H9 (cell line): ENCODE measurements at regions not wholly inside any gene's neighbourhood (a gene's known extent, or its start where the extent isn't known, plus 50 kb on each side); places are given as distances from the start of the nearest gene placed in this dataset.

Experiments used
- DNase-seq: peaks from one replicate; pipeline ENCODE4 v3.0.0-alpha.2; 2017
- H2AFZ ChIP-seq: one replicate; pipeline ENCODE4 v1.6.1; 2013; ENCODE audit warnings: mild to moderate bottlenecking, low read length, control low read depth, moderate library complexity
- H2AK5ac ChIP-seq: 2 replicates; pipeline ENCODE4 v1.6.1; 2013; ENCODE audit warnings: low read length, control low read depth, mixed read lengths; ENCODE audit not compliant: insufficient read length
- H2BK120ac ChIP-seq: one replicate; pipeline ENCODE4 v1.6.1; 2013; ENCODE audit warnings: low read depth, mild to moderate bottlenecking, low read length, control low read depth, inconsistent platforms; ENCODE audit not compliant: poor library complexity, severe bottlenecking
- H2BK12ac ChIP-seq: 2 replicates; pipeline ENCODE4 v1.6.1; 2013; ENCODE audit warnings: low read length, control low read depth, mixed read lengths, low read depth; ENCODE audit not compliant: insufficient read length
- H2BK15ac ChIP-seq: 2 replicates; pipeline ENCODE4 v1.6.1; 2013; ENCODE audit warnings: low read depth, low read length, control low read depth
- H2BK20ac ChIP-seq: one replicate; pipeline ENCODE4 v1.6.1; 2013; ENCODE audit warnings: low read depth, mild to moderate bottlenecking, low read length, control low read depth, inconsistent platforms; ENCODE audit not compliant: poor library complexity, severe bottlenecking
- H2BK5ac ChIP-seq: 2 replicates; pipeline ENCODE4 v1.6.1; 2013; ENCODE audit warnings: low read length, control low read depth, mixed read lengths; ENCODE audit not compliant: insufficient read length
- H3K14ac ChIP-seq: 2 replicates; pipeline ENCODE4 v1.6.1; 2013; ENCODE audit warnings: low read length, control low read depth; ENCODE audit not compliant: insufficient read depth
- H3K18ac ChIP-seq: 2 replicates; pipeline ENCODE4 v1.6.1; 2013; ENCODE audit warnings: low read depth, mild to moderate bottlenecking, mixed read lengths, low read length, control low read depth; ENCODE audit not compliant: insufficient read length
- H3K23ac ChIP-seq: 2 replicates; pipeline ENCODE4 v1.6.1; 2013; ENCODE audit warnings: low read length, control low read depth, mixed read lengths, low read depth; ENCODE audit not compliant: insufficient read length
- H3K23me2 ChIP-seq: 2 replicates; pipeline ENCODE4 v1.6.1; 2013; ENCODE audit warnings: low read depth, mild to moderate bottlenecking, mixed read lengths, low read length, control low read depth; ENCODE audit not compliant: insufficient read length, poor library complexity, severe bottlenecking
- H3K27ac ChIP-seq: 2 replicates; pipeline ENCODE4 v1.5.1; 2013; ENCODE audit warnings: low read length, control low read depth, mixed read lengths, low read depth; ENCODE audit not compliant: insufficient read length
- H3K27me3 ChIP-seq: 2 replicates; pipeline ENCODE4 v1.6.1; 2013; ENCODE audit warnings: low read length, control low read depth, inconsistent platforms; ENCODE audit not compliant: insufficient read depth
- H3K4ac ChIP-seq: 2 replicates; pipeline ENCODE4 v1.6.1; 2013; ENCODE audit warnings: low read depth, mild to moderate bottlenecking, control low read depth, inconsistent platforms, low read length, moderate library complexity
- H3K4me1 ChIP-seq: 2 replicates; pipeline ENCODE4 v1.6.1; 2013; ENCODE audit warnings: low read length, control low read depth, inconsistent platforms; ENCODE audit not compliant: insufficient read depth
- H3K4me2 ChIP-seq: 2 replicates; pipeline ENCODE4 v1.6.1; 2013; ENCODE audit warnings: low read length, control low read depth, mixed read lengths; ENCODE audit not compliant: insufficient read length, insufficient read depth
- H3K56ac ChIP-seq: 2 replicates; pipeline ENCODE4 v1.6.1; 2013; ENCODE audit warnings: low read depth, mild to moderate bottlenecking, mixed read lengths, low read length, control low read depth; ENCODE audit not compliant: insufficient read length
- H3K79me1 ChIP-seq: 2 replicates; pipeline ENCODE4 v1.6.1; 2013; ENCODE audit warnings: low read depth, mild to moderate bottlenecking, moderate library complexity, low read length, control low read depth, inconsistent platforms; ENCODE audit not compliant: insufficient read depth, poor library complexity, severe bottlenecking
- H3K79me2 ChIP-seq: 2 replicates; pipeline ENCODE4 v1.6.1; 2013; ENCODE audit warnings: low read length, control low read depth, inconsistent platforms; ENCODE audit not compliant: insufficient read depth
- H3K9ac ChIP-seq: 2 replicates; pipeline ENCODE4 v1.6.1; 2013; ENCODE audit warnings: low read length, control low read depth, mixed read lengths; ENCODE audit not compliant: insufficient read length; ENCODE audit errors: extremely low read depth
- H3K9me3 ChIP-seq: one replicate; pipeline ENCODE4 v1.6.1; 2013; ENCODE audit warnings: low read depth, low read length, inconsistent platforms; ENCODE audit not compliant: control insufficient read depth
- H3T11ph ChIP-seq: one replicate; pipeline ENCODE4 v1.6.1; 2013; ENCODE audit warnings: mild to moderate bottlenecking, low read length, control low read depth, inconsistent platforms
- H4K20me1 ChIP-seq: one replicate; pipeline ENCODE4 v1.6.1; 2013; ENCODE audit not compliant: control insufficient read depth, insufficient read length, insufficient read depth
- H4K5ac ChIP-seq: 2 replicates; pipeline ENCODE4 v1.6.1; 2013; ENCODE audit warnings: low read depth, mild to moderate bottlenecking, mixed read lengths, low read length, control low read depth; ENCODE audit not compliant: insufficient read length
- H4K8ac ChIP-seq: replicated peaks from 2 replicates; pipeline ENCODE4 v1.6.1; 2013; ENCODE audit warnings: low read length, control low read depth, mixed read lengths, low read depth; ENCODE audit not compliant: insufficient read length
- H4K91ac ChIP-seq: 2 replicates; pipeline ENCODE4 v1.6.1; 2013; ENCODE audit warnings: low read depth, mild to moderate bottlenecking, moderate library complexity, mixed read lengths, low read length, control low read depth; ENCODE audit not compliant: insufficient read length
- H3K27ac Mint-ChIP-seq, 3 experiments: 2 replicates in 2 of 3; 3 replicates in 1 of 3; pipeline ENCODE4 v1.8.0; 2020 to 2021; ENCODE audit warnings: mixed read lengths in 3 of 3, mild to moderate bottlenecking in 1 of 3, moderate library complexity in 1 of 3
- H3K27me3 Mint-ChIP-seq: 2 replicates; pipeline ENCODE4 v1.8.0; 2021; ENCODE audit warnings: low read depth, mild to moderate bottlenecking, moderate library complexity, mixed read lengths
- H3K36me3 Mint-ChIP-seq, 3 experiments: 2 replicates in 2 of 3; 3 replicates in 1 of 3; pipeline ENCODE4 v1.8.0; 2020 to 2021; ENCODE audit warnings: low read depth in 3 of 3, mixed read lengths in 3 of 3; ENCODE audit not compliant: insufficient read depth in 1 of 3
- H3K4me1 Mint-ChIP-seq, 2 experiments: 2 replicates each; pipeline ENCODE4 v1.8.0; 2020; ENCODE audit warnings: mixed read lengths in 2 of 2
- H3K4me3 Mint-ChIP-seq, 2 experiments: 2 replicates in 1 of 2; 3 replicates in 1 of 2; pipeline ENCODE4 v1.8.0; 2020 to 2021; ENCODE audit warnings: mild to moderate bottlenecking in 2 of 2, mixed read lengths in 2 of 2, moderate library complexity in 1 of 2
- H3K9me3 Mint-ChIP-seq, 2 experiments: 2 replicates in 1 of 2; 3 replicates in 1 of 2; pipeline ENCODE4 v1.8.0; 2020; ENCODE audit warnings: mild to moderate bottlenecking in 2 of 2, mixed read lengths in 2 of 2, moderate library complexity in 1 of 2
- WGBS: extraction: QIAGEN DNeasy Blood & Tissue Kit; methylation state at CpG from one replicate; pipeline ENCODE4 v1.1.7; 2013; ENCODE audit warnings: missing lambda C conversion rate, low lambda C conversion rate, mixed read lengths; ENCODE audit not compliant: insufficient read length; ENCODE audit errors: extremely low coverage; 5-methylcytosine and 5-hydroxymethylcytosine counted together
- TF ChIP-seq, protein P1 (sequence below): fragments of 200-600 bp; sonication (generic); conservative IDR thresholded peaks from 3 replicates; pipeline ENCODE4 v1.8.0; 2021; ENCODE audit warnings: antibody characterized with exemption, mild to moderate bottlenecking

DNA sequence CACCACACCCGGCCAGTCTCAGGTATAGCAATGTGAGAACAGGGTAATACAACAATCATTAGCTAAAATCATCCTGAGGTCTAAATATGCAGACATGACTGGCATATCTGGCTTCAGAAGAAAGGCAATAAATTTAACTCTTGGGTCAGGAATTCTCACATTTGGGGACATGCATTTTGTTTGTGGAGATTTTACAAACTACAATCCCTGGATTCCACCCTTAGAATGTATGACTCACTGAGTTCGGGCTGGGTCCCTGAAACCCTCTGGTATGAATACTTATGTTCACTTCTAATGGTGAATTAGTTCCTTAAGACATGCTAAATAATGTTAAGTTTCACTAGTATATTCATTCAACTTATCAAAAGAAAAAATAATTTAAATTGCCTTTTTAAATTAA, 98.9 kb upstream of the HMGA2 start:
- Histone ChIP-seq H4K8ac (no peak overlapping the region), H4K20me1 (no peaks in the 10 kb centered on the region), H3K9ac (no peak overlapping the region), H2AK5ac (no peak overlapping the region), H2BK15ac (no peak overlapping the region), H3K27ac (no peak overlapping the region), H2BK120ac (no peak overlapping the region), H3K23ac (no peak overlapping the region), H4K5ac (no peak overlapping the region), H3K56ac (no peak overlapping the region), H3K79me1 (no peaks in the 10 kb centered on the region), H3K9me3 (no peaks in the 10 kb centered on the region), H3K23me2 (peaks cover 11% of the 10 kb centered on the region), H2BK12ac (no peak overlapping the region), H3K27me3 (peaks cover 4% of the 10 kb centered on the region; the same call in 1 of the 2 replicates), H3K79me2 (no peaks in the 10 kb centered on the region), H2BK5ac (no peak overlapping the region), H3K4ac (no peak overlapping the region), H3T11ph (no peak overlapping the region), H2BK20ac (no peak overlapping the region), H3K18ac (no peak overlapping the region), H4K91ac (no peak overlapping the region), H2AFZ (no peak overlapping the region), H3K4me2 (no peak overlapping the region), H3K4me1 (no peaks in the 10 kb centered on the region; the same call in 1 of the 2 replicates), H3K14ac (no peak overlapping the region)
- TF ChIP-seq, protein P1, sequence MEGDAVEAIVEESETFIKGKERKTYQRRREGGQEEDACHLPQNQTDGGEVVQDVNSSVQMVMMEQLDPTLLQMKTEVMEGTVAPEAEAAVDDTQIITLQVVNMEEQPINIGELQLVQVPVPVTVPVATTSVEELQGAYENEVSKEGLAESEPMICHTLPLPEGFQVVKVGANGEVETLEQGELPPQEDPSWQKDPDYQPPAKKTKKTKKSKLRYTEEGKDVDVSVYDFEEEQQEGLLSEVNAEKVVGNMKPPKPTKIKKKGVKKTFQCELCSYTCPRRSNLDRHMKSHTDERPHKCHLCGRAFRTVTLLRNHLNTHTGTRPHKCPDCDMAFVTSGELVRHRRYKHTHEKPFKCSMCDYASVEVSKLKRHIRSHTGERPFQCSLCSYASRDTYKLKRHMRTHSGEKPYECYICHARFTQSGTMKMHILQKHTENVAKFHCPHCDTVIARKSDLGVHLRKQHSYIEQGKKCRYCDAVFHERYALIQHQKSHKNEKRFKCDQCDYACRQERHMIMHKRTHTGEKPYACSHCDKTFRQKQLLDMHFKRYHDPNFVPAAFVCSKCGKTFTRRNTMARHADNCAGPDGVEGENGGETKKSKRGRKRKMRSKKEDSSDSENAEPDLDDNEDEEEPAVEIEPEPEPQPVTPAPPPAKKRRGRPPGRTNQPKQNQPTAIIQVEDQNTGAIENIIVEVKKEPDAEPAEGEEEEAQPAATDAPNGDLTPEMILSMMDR = no peak
- Mint-ChIP-seq H3K36me3 (no peaks in the 10 kb centered on the region), H3K27ac (no peak overlapping the region), H3K4me1 (peaks cover 18 to 24% of the 10 kb centered on the region in 2 experiments), H3K4me3 (no peak overlapping the region), H3K27me3 (peaks cover 31% of the 10 kb centered on the region), H3K9me3 (no peaks in the 10 kb centered on the region)
- no CpG with 5 or more reads among the region's 2 CpGs for WGBS
- no peak for DNase-seq
